Suprapubic skin (tissue), 4 donors: ENCODE measurements at regions not wholly inside any gene's neighbourhood (a gene's known extent, or its start where the extent isn't known, plus 50 kb on each side); places are given as distances from the start of the nearest gene placed in this dataset.

Source experiments
- DNase-seq, 2 donors: peaks; one replicate each; pipeline ENCODE4 v3.0.0-alpha.2; 2019; ENCODE audit warnings: low spot score in 2 of 2
- H3K27ac ChIP-seq: fragments of 200-600 bp; sonication (generic); one replicate; pipeline ENCODE4 v1.5.1; 2019
- H3K27me3 ChIP-seq: fragments of 200-600 bp; sonication (generic); one replicate; pipeline ENCODE4 v1.5.1; 2019
- H3K36me3 ChIP-seq: fragments of 200-600 bp; sonication (generic); one replicate; pipeline ENCODE4 v1.5.1; 2019
- H3K4me1 ChIP-seq: fragments of 200-600 bp; sonication (generic); one replicate; pipeline ENCODE4 v1.5.1; 2019
- H3K4me3 ChIP-seq: fragments of 200-600 bp; sonication (generic); one replicate; pipeline ENCODE4 v1.5.1; 2019; ENCODE audit warnings: mild to moderate bottlenecking
- H3K9me3 ChIP-seq: fragments of 200-600 bp; sonication (generic); one replicate; pipeline ENCODE4 v1.5.1; 2019
- CTCF ChIP-seq, 2 donors: fragments of 200-600 bp in 1 of 2; fragments of 450-650 bp in 1 of 2; sonication (generic) in 1 of 2; IDR thresholded peaks; one replicate each; pipeline ENCODE4 v1.5.1; 2016 to 2019; ENCODE audit warnings: antibody characterized with exemption in 2 of 2, mild to moderate bottlenecking in 1 of 2, moderate library complexity in 1 of 2
- EP300 ChIP-seq: sonication (generic); formaldehyde crosslinking; IDR thresholded peaks from one replicate; pipeline ENCODE4 v1.6.1; 2017; ENCODE audit warnings: antibody characterized with exemption
- POLR2A ChIP-seq, 2 donors: fragments of 450-650 bp; IDR thresholded peaks; one replicate each; pipeline ENCODE4 v1.6.1; 2017; ENCODE audit warnings: antibody characterized with exemption in 2 of 2, mild to moderate bottlenecking in 2 of 2, moderate library complexity in 2 of 2
- POLR2AphosphoS5 ChIP-seq, 3 donors: sonication (generic); formaldehyde crosslinking; IDR thresholded peaks; one replicate each; pipeline ENCODE4 v1.6.1; 2017; ENCODE audit warnings: antibody characterized with exemption in 3 of 3
- WGBS: methylation state at CpG from one replicate; pipeline ENCODE4 v1.1.5; 2018; 5-methylcytosine and 5-hydroxymethylcytosine counted together

- peaks cover 32% of the 10 kb centered on the region for H3K27me3 ChIP-seq
- DNase-seq, result no peak
- H3K36me3 ChIP-seq, result no peaks in the 10 kb centered on the region
- 29% methylated on average over 5 of the region's 8 CpGs for WGBS
- no peak overlapping the region for H3K27ac ChIP-seq
- H3K9me3 ChIP-seq, result no peaks in the 10 kb centered on the region
- H3K4me1 ChIP-seq, result peaks cover 2% of the 10 kb centered on the region
- no peak overlapping the region for H3K4me3 ChIP-seq
- TF ChIP-seq CTCF (IDR thresholded peaks at IDR 0.05), result peak in 1 of 2 donors; percentile 60
- TF ChIP-seq POLR2A (IDR thresholded peaks at IDR 0.05), result no peak
Measured at GRCh38 chr1:29703596-29704370, 467.5 kb downstream of the PTPRU start.

GRCh38 chr1:29700491-29700890, 464.2 kb downstream of the PTPRU start:
- H3K9me3 ChIP-seq, result no peaks in the 10 kb centered on the region
- peaks cover 24% of the 10 kb centered on the region for H3K27me3 ChIP-seq
- TF ChIP-seq CTCF (IDR thresholded peaks at IDR 0.05) (no peak), POLR2A (IDR thresholded peaks at IDR 0.05) (no peak), EP300 (no peak), POLR2AphosphoS5 (IDR thresholded peaks at IDR 0.05) (no peak)
- no peak overlapping the region for H3K27ac ChIP-seq
- no peak for DNase-seq
- 8% methylated on average over 1 of the region's 1 CpG for WGBS
- no peak overlapping the region for H3K4me3 ChIP-seq
- H3K36me3 ChIP-seq, result no peaks in the 10 kb centered on the region
- no peaks in the 10 kb centered on the region for H3K4me1 ChIP-seq

GRCh38 chr1:29698626-29699025, 462.3 kb downstream of the PTPRU start:
- Histone ChIP-seq H3K27me3 (peaks cover 9% of the 10 kb centered on the region), H3K4me3 (no peak overlapping the region), H3K9me3 (no peaks in the 10 kb centered on the region), H3K4me1 (no peaks in the 10 kb centered on the region), H3K27ac (no peak overlapping the region), H3K36me3 (no peaks in the 10 kb centered on the region)
- WGBS, result 91% methylated on average over 7 of the region's 12 CpGs
- DNase-seq, result no peak
- TF ChIP-seq CTCF (IDR thresholded peaks at IDR 0.05) (no peak), EP300 (no peak), POLR2AphosphoS5 (IDR thresholded peaks at IDR 0.05) (no peak), POLR2A (IDR thresholded peaks at IDR 0.05) (no peak)

- Histone ChIP-seq H3K4me1 (no peaks in the 10 kb centered on the region), H3K9me3 (no peaks in the 10 kb centered on the region), H3K27ac (no peak overlapping the region), H3K27me3 (peaks cover 8% of the 10 kb centered on the region), H3K4me3 (no peak overlapping the region), H3K36me3 (no peaks in the 10 kb centered on the region)
- 46% methylated on average over 7 of the region's 7 CpGs for WGBS
- TF ChIP-seq CTCF (IDR thresholded peaks at IDR 0.05), result peak in 1 of 2 donors; percentile 18
- no peak for TF ChIP-seq EP300
- DNase-seq, result no peak
Measured at GRCh38 chr1:29698033-29698432, 461.7 kb downstream of the PTPRU start.

- no peak for DNase-seq
- WGBS, result 89% methylated on average over 9 of the region's 10 CpGs
- Histone ChIP-seq H3K4me1 (no peaks in the 10 kb centered on the region), H3K36me3 (no peaks in the 10 kb centered on the region), H3K4me3 (no peak overlapping the region), H3K27me3 (peaks cover 7% of the 10 kb centered on the region), H3K9me3 (no peaks in the 10 kb centered on the region), H3K27ac (no peak overlapping the region)
- no peak for TF ChIP-seq POLR2AphosphoS5 (IDR thresholded peaks at IDR 0.05)
Measured at GRCh38 chr1:29697391-29697780, 461.1 kb downstream of the PTPRU start.
